ENCODE measurements at regions not wholly inside any gene's neighbourhood (a gene's known extent, or its start where the extent isn't known, plus 50 kb on each side); places are given as distances from the start of the nearest gene placed in this dataset.

GRCh38 chr2:147502711-147503290 lies 342.0 kb upstream of the ACVR2A start:
- DNase-seq (ENCODE audit: low read depth): no peak

GRCh38 chr2:147501968-147502367 lies 342.9 kb upstream of the ACVR2A start:
- no peak for DNase-seq (ENCODE audit: low read depth)

GRCh38 chr2:147500819-147501395 lies 343.9 kb upstream of the ACVR2A start:
- DNase-seq (ENCODE audit: low read depth): no peak

- no peak for DNase-seq (ENCODE audit: low read depth)
Observed at GRCh38 chr2:147500229-147500628, 344.6 kb upstream of the ACVR2A start.

- no peak for DNase-seq (ENCODE audit: low read depth)
Observed at GRCh38 chr2:147499785-147500184, 345.0 kb upstream of the ACVR2A start.

- DNase-seq (ENCODE audit: low read depth): no peak
Observed at GRCh38 chr2:147495734-147496133, 349.1 kb upstream of the ACVR2A start.

- no peak for DNase-seq (ENCODE audit: low read depth)
Observed at GRCh38 chr2:147492471-147492870, 352.4 kb upstream of the ACVR2A start.

- no peak for DNase-seq (ENCODE audit: low read depth)
Observed at GRCh38 chr2:147491506-147491905, 353.3 kb upstream of the ACVR2A start.

GRCh38 chr2:147490401-147491261 lies 354.2 kb upstream of the ACVR2A start:
- DNase-seq (ENCODE audit: low read depth): no peak

GRCh38 chr2:147488472-147488871 lies 356.4 kb upstream of the ACVR2A start:
- no peak for DNase-seq (ENCODE audit: low read depth)

- no peak for DNase-seq (ENCODE audit: low read depth)
Observed at GRCh38 chr2:147487978-147488289, 356.9 kb upstream of the ACVR2A start.

- no peak for DNase-seq (ENCODE audit: low read depth)
Observed at GRCh38 chr2:147487286-147487977, 357.4 kb upstream of the ACVR2A start.

GRCh38 chr2:147485210-147485851 lies 359.5 kb upstream of the ACVR2A start:
- DNase-seq (ENCODE audit: low read depth): no peak

- no peak for DNase-seq (ENCODE audit: low read depth)
Observed at GRCh38 chr2:147483911-147484310, 360.9 kb upstream of the ACVR2A start.

GRCh38 chr2:147482916-147483669 lies 361.7 kb upstream of the ACVR2A start:
- DNase-seq (ENCODE audit: low read depth): no peak

GRCh38 chr2:147482111-147482895 lies 362.5 kb upstream of the ACVR2A start:
- DNase-seq (ENCODE audit: low read depth): no peak

GRCh38 chr2:147479358-147479757 lies 365.5 kb upstream of the ACVR2A start:
- no peak for DNase-seq (ENCODE audit: low read depth)

GRCh38 chr2:147473075-147473474 lies 371.8 kb upstream of the ACVR2A start:
- no peak for DNase-seq (ENCODE audit: low read depth)

- DNase-seq (ENCODE audit: low read depth): no peak
Observed at GRCh38 chr2:147471126-147471525, 373.7 kb upstream of the ACVR2A start.

- no peak for DNase-seq (ENCODE audit: low read depth)
Observed at GRCh38 chr2:147469471-147469870, 375.4 kb upstream of the ACVR2A start.

- no peak for DNase-seq (ENCODE audit: low read depth)
Observed at GRCh38 chr2:147468963-147469362, 375.9 kb upstream of the ACVR2A start.
